ENCODE measurements at regions not wholly inside any gene's neighbourhood (a gene's known extent, or its start where the extent isn't known, plus 50 kb on each side); places are given as distances from the start of the nearest gene placed in this dataset.

- no peak for DNase-seq
Observed at GRCh38 chr2:239520811-239521517, 120.1 kb upstream of the HDAC4 start.

- DNase-seq, result no peak
Observed at GRCh38 chr2:239519921-239520585, 119.2 kb upstream of the HDAC4 start.

GRCh38 chr2:239519089-239519920, 118.5 kb upstream of the HDAC4 start:
- DNase-seq, result peak; percentile 17

DNA sequence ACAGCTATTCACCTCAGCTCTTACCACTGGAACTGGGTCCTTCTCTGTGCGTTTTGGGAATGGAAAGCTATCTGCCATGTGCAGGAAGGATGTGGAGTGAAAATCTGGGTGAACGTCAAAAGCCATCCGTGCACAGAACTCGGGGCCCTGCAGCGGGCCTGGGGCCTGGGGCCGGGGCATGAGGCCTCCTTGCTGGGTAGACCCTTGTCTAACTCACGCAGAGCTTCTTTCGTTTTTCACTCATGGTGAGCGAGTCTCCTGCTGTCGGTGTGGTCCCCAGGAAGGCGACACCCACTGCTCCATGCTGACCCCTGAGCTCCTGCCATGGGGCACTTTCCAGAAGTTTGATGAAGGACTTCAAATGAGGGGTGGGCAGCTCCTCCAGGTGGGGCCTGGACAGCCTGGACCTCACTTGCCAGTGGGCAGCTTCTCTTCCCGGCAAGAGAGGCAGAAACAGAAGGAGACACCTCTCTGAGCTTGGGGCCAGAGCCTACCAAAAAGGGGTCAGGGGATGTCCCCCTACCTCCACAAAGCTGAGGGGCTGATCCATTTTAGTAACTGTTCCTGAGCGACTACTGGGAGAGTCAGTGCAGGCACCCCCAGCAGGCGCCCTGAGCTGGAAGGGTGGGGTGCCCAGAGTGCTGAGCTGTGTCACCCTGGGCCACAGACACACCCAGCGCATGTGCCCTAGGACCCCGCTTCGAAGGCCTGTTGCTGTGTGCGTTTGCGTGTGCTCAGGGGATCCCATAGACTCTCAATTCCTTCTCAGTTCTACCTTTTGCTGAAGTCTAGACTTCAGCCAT, 117.7 kb upstream of the HDAC4 start:
- no peak for DNase-seq

- no peak for DNase-seq
Observed at GRCh38 chr2:239517686-239518085, 116.9 kb upstream of the HDAC4 start.

- no peak for DNase-seq
Observed at GRCh38 chr2:239516954-239517305, 116.1 kb upstream of the HDAC4 start.

DNA sequence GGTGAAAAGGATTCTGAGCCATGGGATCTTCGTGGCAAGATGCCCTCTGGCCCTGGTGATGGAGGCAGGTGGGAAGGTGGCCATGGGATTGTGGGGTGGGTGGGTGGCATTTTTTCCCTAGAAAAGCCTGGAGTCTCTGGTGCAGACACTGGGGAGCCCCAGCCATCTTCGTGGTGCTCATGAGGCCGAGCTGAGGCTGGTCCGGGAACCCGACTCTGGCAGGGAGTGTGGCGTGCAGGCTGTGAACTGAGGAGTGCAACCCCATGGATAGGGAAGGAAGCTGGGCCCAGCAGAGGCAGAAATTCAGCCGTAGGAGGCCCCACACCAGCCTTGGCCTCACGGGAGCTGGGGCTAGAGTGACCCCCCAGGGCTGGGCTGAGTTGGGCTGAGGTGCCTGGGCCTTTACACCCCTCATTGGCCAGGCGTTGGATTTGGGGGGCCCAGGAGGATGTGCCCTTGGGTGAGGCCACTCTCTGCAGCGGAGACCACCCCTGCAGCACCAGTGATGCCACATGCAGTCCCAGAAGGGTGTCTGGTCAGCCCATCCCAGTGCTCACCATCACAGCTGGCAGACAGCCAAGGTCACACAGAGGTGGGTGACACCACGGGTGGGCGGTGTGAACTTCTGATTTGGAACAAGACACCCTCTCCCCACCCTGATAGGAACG, 115.6 kb upstream of the HDAC4 start:
- no peak for DNase-seq

- DNase-seq, result no peak
Observed at GRCh38 chr2:239514754-239515530, 114.1 kb upstream of the HDAC4 start.

DNA sequence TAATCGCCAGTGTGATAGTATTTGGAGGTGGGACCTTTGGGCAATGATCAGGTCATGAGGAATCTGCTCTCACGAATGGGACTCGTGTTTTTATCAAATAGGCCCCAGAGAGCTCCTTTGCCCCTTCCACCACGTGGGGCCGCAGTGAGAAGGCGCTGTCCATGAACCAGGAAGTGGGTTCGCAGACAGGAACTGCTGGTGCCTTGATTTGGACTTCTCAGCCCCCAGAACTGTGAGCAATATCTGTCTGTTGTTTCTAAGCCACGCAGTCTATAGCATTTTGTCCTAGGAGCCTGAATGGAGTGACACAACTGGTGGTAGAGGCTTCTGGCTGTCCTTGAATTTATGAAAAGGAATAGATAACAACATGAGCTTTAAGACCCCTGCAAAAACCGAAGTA, 111.2 kb upstream of the HDAC4 start:
- DNase-seq, result no peak

DNA sequence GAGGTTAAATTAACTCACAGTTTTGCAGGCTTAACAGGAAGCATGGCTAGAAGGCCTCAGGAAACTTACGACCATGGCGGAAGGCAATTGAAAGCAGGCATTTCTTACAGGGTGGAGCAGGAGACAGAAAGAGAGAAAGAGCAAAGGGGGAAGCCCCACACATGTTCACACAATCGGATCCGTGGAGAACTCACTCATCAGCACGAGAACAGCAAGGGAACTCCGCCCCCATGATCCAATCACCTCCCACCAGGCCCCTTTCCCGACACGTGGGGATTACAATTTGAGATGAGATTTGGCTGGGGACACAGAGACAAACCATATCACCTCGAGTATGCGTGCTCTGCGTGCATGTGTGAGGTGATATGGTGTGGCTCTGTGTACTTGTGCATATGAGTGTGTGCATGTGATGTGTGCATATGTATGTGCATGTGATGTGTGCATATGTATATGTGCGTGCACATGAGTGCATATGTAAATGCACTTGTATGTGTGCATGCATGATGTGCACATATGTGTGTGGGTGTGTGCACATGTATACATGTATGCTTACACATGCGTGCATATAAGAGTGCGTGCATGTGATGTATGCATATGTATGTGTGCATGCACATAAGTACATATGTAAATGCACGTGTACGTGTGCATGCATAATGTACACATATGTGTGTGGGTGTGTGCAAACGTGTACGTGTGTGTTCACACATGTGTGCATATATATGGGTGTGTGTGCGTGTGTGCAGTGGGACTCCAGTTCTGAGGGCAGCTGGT, 108.7 kb upstream of the HDAC4 start:
- no peak for DNase-seq

DNA sequence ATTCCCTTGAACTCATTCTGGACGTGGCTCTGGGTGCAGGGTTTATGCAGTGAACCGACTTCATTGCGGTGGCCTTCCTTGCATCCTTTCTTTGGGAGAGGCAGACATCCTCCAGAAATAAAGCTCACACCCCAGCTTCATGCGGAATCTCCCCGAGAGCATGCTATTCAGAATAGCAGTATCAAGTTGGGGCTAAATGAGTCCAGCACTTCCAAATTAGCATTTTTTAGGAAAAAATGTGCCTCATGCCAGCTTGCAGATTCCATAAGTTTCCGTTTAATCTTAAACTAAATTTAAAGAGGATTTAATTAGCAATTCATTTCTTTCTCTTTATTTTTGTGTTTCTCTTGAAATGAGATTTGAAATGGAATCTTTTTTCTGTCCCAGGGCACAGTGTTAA, 107.4 kb upstream of the HDAC4 start:
- DNase-seq, result no peak

DNA sequence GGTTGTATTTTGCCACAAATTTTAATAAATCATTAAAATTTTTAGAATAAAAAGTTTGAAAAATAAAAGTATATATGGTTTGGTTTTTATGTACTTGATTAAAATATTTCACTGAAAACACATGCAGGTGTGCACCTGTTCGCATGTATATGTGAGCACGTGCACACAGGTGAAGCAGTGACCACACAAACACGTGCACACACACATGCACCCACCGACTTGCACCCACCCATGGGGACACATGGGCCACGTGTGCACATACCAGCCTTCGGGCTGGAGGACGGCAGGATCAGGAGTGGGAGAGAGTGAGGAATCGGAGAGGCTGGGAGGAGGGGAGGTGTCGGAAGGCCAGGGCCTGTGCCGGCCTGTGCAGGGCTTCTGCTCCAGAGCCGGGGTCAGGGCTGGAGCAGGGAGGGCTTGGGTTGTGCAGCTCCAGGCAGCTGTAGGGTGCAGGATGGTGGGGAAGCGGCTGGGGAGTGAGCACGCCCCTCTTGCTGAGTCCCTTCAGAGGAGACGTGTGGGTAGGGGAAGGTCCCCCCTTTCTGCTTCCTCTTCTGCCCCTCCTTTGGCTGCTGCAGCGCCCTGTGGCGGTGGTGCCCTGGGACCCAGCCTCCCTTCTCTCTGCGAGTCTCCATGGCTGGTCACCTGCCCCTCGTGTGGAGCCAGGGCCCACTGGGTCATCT, 106.9 kb upstream of the HDAC4 start:
- DNase-seq, result no peak

- no peak for DNase-seq
Observed at GRCh38 chr2:239506961-239507360, 106.1 kb upstream of the HDAC4 start.

DNA sequence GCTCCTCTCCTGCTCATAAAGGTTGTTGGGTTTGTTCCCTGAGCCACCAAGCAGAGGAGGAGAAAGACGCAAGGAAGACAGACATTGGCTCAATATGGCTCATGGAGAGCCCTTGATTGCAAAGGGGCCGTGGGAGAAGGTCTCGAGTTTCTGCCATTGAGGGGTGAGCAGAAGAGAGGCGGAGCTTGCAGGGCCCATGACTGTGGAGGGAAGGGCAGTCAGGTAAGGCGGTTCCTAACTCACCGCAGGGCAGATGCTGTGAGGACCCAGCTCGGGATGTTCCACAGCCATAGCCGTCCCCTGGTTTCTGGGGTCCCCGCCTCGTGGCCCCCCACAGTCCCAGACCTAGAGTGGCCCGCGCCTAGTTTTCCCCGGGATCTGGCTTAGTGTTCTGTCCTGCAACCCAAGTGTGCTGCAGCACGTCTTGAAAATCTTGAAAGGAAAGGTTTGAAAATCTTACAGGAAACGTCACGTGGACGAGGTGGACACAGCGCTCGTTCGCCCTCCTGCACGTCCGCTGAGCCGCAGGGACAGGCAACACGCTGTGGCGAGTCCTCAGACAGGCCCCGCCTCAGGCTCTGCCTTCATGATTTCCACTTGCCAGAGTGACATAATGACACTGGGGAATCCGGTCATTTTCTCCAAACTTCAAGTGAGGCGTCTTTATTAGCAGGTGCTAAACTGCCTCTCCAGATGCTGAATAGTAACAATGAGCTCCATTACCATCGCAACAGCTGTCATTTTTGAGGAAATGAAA, 105.5 kb upstream of the HDAC4 start:
- no peak for DNase-seq

GRCh38 chr2:239504643-239505235, 103.9 kb upstream of the HDAC4 start:
- no peak for DNase-seq

DNA sequence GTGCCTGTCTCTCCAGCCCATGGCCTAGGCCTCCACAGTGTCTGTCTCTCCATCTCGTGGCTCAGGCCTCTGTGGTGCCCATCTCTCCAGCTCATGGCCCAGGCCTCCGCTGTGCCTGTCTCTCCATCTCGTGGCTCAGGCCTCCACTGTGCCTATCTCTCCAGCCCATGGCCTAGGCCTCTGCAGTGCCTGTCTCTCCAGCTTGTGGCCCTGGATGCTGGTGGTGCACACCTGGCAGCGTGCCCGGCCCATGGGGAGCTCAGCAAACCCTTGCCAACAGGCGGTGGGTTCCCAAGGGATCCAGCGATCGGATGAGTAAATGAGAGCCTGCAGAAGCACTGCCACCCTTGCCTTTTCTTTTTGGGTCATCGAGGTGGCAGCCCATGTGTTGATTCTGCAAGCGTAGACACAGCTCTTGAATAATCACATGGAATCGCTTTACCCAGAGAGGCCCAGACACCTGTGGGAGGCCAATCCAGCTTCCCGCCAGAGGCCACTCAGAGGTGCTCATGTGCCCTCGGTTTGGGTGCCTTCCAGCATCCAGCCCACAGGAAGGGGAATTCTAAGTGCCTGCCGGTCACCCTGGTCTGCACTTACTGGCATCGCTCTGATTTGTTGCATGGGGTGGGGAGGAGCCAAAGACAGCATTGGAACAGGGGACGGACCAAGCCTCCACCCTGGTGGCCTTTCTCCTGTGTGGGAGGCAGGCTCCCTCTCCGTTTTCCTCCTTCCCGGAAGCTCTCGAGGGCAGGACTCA, 101.8 kb upstream of the HDAC4 start:
- DNase-seq, result no peak

- no peak for DNase-seq
Observed at GRCh38 chr2:239500574-239501550, 100.0 kb upstream of the HDAC4 start.
